GM12878 (cell line): ENCODE measurements at regions not wholly inside any gene's neighbourhood (a gene's known extent, or its start where the extent isn't known, plus 50 kb on each side); places are given as distances from the start of the nearest gene placed in this dataset.

Source experiments
- ATAC-seq: fragments of 200-7000 bp; cut with Tn5 transposase; 3 replicates; pipeline ENCODE4 v1.9.1; 2020; ENCODE audit warnings: mild to moderate bottlenecking, moderate library complexity
- BruUV-seq: library from RNA; stranded (reverse); fragments of 400-500 nt; replicated peaks from 2 replicates; lab custom pipeline; 2021; lab: Mats Ljungman, UMichigan
- CTCF ChIA-PET: fragments of 300-600 bp; sonication (Branson Sonifier 250); formaldehyde crosslinking; extraction: SDS; loops from one replicate; lab custom pipeline; 2021; ENCODE audit warnings: inconsistent platforms; lab: Yijun Ruan, JAX
- POLR2A ChIA-PET: fragments of 350-600 bp; formaldehyde crosslinking; extraction: SDS; loops from one replicate; lab custom pipeline; 2021; ENCODE audit warnings: inconsistent platforms; lab: Charles Lee
- RAD21 ChIA-PET: fragments of 300-600 bp; sonication (Branson Sonifier 250); formaldehyde crosslinking; loops from one replicate; lab custom pipeline; 2023; ENCODE audit warnings: antibody characterized with exemption; ENCODE audit not compliant: unreplicated experiment; lab: Charles Lee
- SMC1A ChIA-PET: fragments of 300-600 bp; sonication (Branson Sonifier 250); formaldehyde crosslinking; loops from one replicate; lab custom pipeline; 2023; ENCODE audit not compliant: unreplicated experiment, uncharacterized antibody; lab: Charles Lee
- DNase-seq: peaks from one replicate; pipeline ENCODE4 v3.0.0-alpha.2; 2011; ENCODE audit warnings: low read depth, low spot score
- FAIRE-seq: peaks from 3 replicates; lab custom pipeline; 2011; peaks lifted over from hg19 to GRCh38; lab: Jason Lieb, UNC
- H2AFZ ChIP-seq: 2 replicates; pipeline ENCODE4 v1.6.0; 2011; ENCODE audit warnings: low read depth, low read length, control low read depth; ENCODE audit not compliant: control insufficient read depth
- H3K27ac ChIP-seq: 2 replicates; pipeline ENCODE4 v1.5.1; 2011; ENCODE audit warnings: control low read depth; ENCODE audit not compliant: control insufficient read depth, insufficient read depth
- H3K27me3 ChIP-seq, 2 experiments: replicated peaks in 1 of 2; 2 replicates each; pipeline versions ENCODE4 v1.6.0 to v1.6.1; 2011; ENCODE audit warnings: low read length in 1 of 2; ENCODE audit not compliant: control insufficient read depth in 2 of 2, insufficient read depth in 2 of 2
- H3K36me3 ChIP-seq, 2 experiments: 2 replicates each; pipeline ENCODE4 v1.5.1; 2011; ENCODE audit warnings: low read length in 1 of 2; ENCODE audit not compliant: control insufficient read depth in 2 of 2, insufficient read depth in 2 of 2
- H3K4me1 ChIP-seq: 2 replicates; pipeline ENCODE4 v1.6.1; 2011; ENCODE audit warnings: mild to moderate bottlenecking, low read length, moderate library complexity, mixed read lengths; ENCODE audit not compliant: control insufficient read depth, insufficient read depth
- H3K4me2 ChIP-seq: 2 replicates; pipeline ENCODE4 v1.6.0; 2011; ENCODE audit warnings: control low read depth; ENCODE audit not compliant: control insufficient read depth, insufficient read depth
- H3K4me3 ChIP-seq: fragments of 200-600 bp; sonication (generic); 2 replicates; pipeline ENCODE4 v1.5.1; 2016
- H3K79me2 ChIP-seq: 2 replicates; pipeline ENCODE4 v1.6.0; 2011; ENCODE audit warnings: low read length; ENCODE audit not compliant: control insufficient read depth, insufficient read depth
- H3K9ac ChIP-seq: 2 replicates; pipeline ENCODE4 v1.8.0; 2011; ENCODE audit warnings: low read length, control low read depth, mixed read lengths; ENCODE audit not compliant: control insufficient read depth, insufficient read depth
- H3K9me3 ChIP-seq: replicated peaks from 3 replicates; pipeline ENCODE4 v1.5.1; 2011; ENCODE audit warnings: mild to moderate bottlenecking, low read length; ENCODE audit not compliant: control insufficient read depth, insufficient read depth
- H4K20me1 ChIP-seq: 2 replicates; pipeline ENCODE4 v1.6.0; 2011; ENCODE audit not compliant: control insufficient read depth, insufficient read depth
- DPF2 ChIP-seq: fragments of 450-650 bp; IDR thresholded peaks from 2 replicates; pipeline ENCODE4 v1.6.1; 2017; ENCODE audit warnings: mild to moderate bottlenecking
- GATAD2B ChIP-seq: fragments of 450-650 bp; conservative IDR thresholded peaks from 2 replicates; pipeline ENCODE4 v1.6.1; 2017; ENCODE audit warnings: low read depth, mild to moderate bottlenecking, moderate library complexity
- NFIC ChIP-seq: IDR thresholded peaks from 2 replicates; pipeline ENCODE4 v1.6.1; 2012; ENCODE audit warnings: low read depth, mild to moderate bottlenecking, inconsistent platforms, low read length, moderate library complexity
- RBBP5 ChIP-seq: fragments of 200-600 bp; sonication (generic); conservative IDR thresholded peaks from 2 replicates; pipeline ENCODE4 v1.6.1; 2016
- WGBS: methylation state at CpG from one replicate; pipeline ENCODE4 v1.1.6; 2016; ENCODE audit warnings: low lambda C conversion rate; ENCODE audit not compliant: insufficient replicate concordance, insufficient coverage; ENCODE audit errors: missing lambda C conversion rate; 5-methylcytosine and 5-hydroxymethylcytosine counted together
- in situ Hi-C: fragments of 300-500 bp; cut with MboI; formaldehyde crosslinking; loops from 9 replicates; pipeline ENCODE4 v1.14.3; 2018; ENCODE audit warnings: mixed read lengths
- intact Hi-C: fragments of 100-400 bp; cut with micrococcal nuclease; formaldehyde crosslinking; loops from one replicate; pipeline ENCODE4 v1.14.2; 2022; ENCODE audit not compliant: unreplicated experiment
- TF ChIP-seq, protein P1 (sequence below): fragments of 450-650 bp; IDR thresholded peaks from 2 replicates; pipeline ENCODE4 v1.6.1; 2016; ENCODE audit warnings: mild to moderate bottlenecking
- TF ChIP-seq, protein P2 (sequence below), 3 experiments: IDR thresholded peaks in 2 of 3; conservative IDR thresholded peaks in 1 of 3; 2 replicates each; pipeline ENCODE4 v1.5.1; 2011; ENCODE audit warnings: low read depth in 3 of 3, low read length in 3 of 3, mild to moderate bottlenecking in 3 of 3, control low read depth in 2 of 3, moderate library complexity in 2 of 3, inconsistent platforms in 1 of 3, mixed read lengths in 1 of 3; ENCODE audit not compliant: control insufficient read depth in 2 of 3, insufficient read depth in 1 of 3; ENCODE audit errors: extremely low read depth in 1 of 3
- TF ChIP-seq, protein P3 (sequence below): IDR thresholded peaks from 2 replicates; pipeline ENCODE4 v1.6.1; 2012; ENCODE audit warnings: low read length, inconsistent platforms

DNA sequence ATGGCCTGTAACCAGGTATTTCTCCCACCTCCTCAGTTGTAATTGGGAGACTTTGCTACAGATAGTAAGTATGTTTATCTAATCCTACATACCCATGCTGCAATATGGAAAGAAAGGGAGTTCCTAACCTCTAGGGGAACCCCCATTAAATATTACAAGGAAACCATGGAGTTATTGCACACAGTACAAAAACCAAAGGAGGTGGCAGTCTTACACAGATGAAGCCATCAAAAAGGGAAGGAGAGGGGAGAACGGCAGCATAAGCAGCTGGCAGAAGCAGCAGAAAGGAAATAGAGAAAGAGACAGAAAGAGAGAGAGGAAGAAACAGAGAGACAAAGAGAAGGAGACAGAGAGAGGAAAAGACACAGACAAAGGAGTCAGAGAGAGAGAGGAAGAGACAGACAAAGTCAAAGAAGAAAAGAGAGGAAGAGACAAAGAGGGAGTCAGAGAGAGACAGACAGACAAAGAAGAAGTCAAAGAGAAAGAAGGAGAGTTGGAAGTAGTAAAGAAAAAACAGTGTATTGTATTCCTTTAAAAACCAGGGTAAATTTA lies 142.9 kb downstream of the FASLG start:
- ChIA-PET POLR2A (interaction anchor here (0.6 kb wide), 1 partner anchor 350 kb away, joined by 6 read pairs; no protein-coding TSS in a partner anchor), SMC1A (no interaction called here), CTCF (no interaction called here), RAD21 (no interaction called here)
- no peaks in the 10 kb centered on the region for H3K36me3 ChIP-seq
- TF ChIP-seq, protein P1, sequence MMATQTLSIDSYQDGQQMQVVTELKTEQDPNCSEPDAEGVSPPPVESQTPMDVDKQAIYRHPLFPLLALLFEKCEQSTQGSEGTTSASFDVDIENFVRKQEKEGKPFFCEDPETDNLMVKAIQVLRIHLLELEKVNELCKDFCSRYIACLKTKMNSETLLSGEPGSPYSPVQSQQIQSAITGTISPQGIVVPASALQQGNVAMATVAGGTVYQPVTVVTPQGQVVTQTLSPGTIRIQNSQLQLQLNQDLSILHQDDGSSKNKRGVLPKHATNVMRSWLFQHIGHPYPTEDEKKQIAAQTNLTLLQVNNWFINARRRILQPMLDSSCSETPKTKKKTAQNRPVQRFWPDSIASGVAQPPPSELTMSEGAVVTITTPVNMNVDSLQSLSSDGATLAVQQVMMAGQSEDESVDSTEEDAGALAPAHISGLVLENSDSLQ: no peak
- TF ChIP-seq, protein P2, sequence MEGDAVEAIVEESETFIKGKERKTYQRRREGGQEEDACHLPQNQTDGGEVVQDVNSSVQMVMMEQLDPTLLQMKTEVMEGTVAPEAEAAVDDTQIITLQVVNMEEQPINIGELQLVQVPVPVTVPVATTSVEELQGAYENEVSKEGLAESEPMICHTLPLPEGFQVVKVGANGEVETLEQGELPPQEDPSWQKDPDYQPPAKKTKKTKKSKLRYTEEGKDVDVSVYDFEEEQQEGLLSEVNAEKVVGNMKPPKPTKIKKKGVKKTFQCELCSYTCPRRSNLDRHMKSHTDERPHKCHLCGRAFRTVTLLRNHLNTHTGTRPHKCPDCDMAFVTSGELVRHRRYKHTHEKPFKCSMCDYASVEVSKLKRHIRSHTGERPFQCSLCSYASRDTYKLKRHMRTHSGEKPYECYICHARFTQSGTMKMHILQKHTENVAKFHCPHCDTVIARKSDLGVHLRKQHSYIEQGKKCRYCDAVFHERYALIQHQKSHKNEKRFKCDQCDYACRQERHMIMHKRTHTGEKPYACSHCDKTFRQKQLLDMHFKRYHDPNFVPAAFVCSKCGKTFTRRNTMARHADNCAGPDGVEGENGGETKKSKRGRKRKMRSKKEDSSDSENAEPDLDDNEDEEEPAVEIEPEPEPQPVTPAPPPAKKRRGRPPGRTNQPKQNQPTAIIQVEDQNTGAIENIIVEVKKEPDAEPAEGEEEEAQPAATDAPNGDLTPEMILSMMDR (IDR thresholded peaks at IDR 0.05 in 2 of 3, conservative IDR thresholded peaks at IDR 0.05 in 1 of 3; ENCODE audit: control insufficient read depth in 2 of 3, extremely low read depth in 1 of 3, insufficient read depth in 1 of 3, low read depth in 3 of 3, low read length in 3 of 3): no peak
- TF ChIP-seq DPF2: no peak
- TF ChIP-seq, protein P3, sequence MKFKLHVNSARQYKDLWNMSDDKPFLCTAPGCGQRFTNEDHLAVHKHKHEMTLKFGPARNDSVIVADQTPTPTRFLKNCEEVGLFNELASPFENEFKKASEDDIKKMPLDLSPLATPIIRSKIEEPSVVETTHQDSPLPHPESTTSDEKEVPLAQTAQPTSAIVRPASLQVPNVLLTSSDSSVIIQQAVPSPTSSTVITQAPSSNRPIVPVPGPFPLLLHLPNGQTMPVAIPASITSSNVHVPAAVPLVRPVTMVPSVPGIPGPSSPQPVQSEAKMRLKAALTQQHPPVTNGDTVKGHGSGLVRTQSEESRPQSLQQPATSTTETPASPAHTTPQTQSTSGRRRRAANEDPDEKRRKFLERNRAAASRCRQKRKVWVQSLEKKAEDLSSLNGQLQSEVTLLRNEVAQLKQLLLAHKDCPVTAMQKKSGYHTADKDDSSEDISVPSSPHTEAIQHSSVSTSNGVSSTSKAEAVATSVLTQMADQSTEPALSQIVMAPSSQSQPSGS: no peak
- TF ChIP-seq NFIC: no peak
- no peak for TF ChIP-seq RBBP5
- no peak for TF ChIP-seq GATAD2B
- in situ Hi-C loops: no loop called here
- no peak for ATAC-seq
- intact Hi-C loops: no loop called here
- H3K27ac ChIP-seq: no peak overlapping the region
- no peak overlapping the region for H3K9ac ChIP-seq
- no peaks in the 10 kb centered on the region for H3K4me1 ChIP-seq
- H3K4me2 ChIP-seq: no peak overlapping the region
- BruUV-seq: no TSS peak
- H2AFZ ChIP-seq: no peak overlapping the region
- H3K4me3 ChIP-seq: no peak overlapping the region
- H3K9me3 ChIP-seq: peaks cover 1% of the 10 kb centered on the region; the same call in 1 of the 3 replicates
- no peak for FAIRE-seq
- H3K79me2 ChIP-seq: no peaks in the 10 kb centered on the region
- 100% methylated on average over 1 of the region's 1 CpG for WGBS
- no peaks in the 10 kb centered on the region for H4K20me1 ChIP-seq
- no peaks in the 10 kb centered on the region; a peak in 1 of 4 replicates for H3K27me3 ChIP-seq
- DNase-seq: no peak
